Esophagus squamous epithelium (tissue), 4 donors: ENCODE measurements at regions not wholly inside any gene's neighbourhood (a gene's known extent, or its start where the extent isn't known, plus 50 kb on each side); places are given as distances from the start of the nearest gene placed in this dataset.

Experiments
- POLR2A ChIP-seq, 4 donors: fragments of 450-650 bp; IDR thresholded peaks; one replicate each; pipeline ENCODE4 v1.6.1; 2017; ENCODE audit warnings: antibody characterized with exemption in 4 of 4, mild to moderate bottlenecking in 4 of 4, moderate library complexity in 3 of 4
- TF ChIP-seq, protein P1 (sequence below), 6 experiments: fragments of 450-650 bp in 4 of 6; fragments of 200-600 bp in 2 of 6; sonication (generic) in 2 of 6; IDR thresholded peaks; one replicate each; pipeline ENCODE4 v1.5.1; 2016 to 2019; ENCODE audit warnings: antibody characterized with exemption in 6 of 6, mild to moderate bottlenecking in 4 of 6, moderate library complexity in 4 of 6

GRCh38 chr3:194270627-194271459 is 80.3 kb downstream of the CPN2 start:
- TF ChIP-seq, protein P1, sequence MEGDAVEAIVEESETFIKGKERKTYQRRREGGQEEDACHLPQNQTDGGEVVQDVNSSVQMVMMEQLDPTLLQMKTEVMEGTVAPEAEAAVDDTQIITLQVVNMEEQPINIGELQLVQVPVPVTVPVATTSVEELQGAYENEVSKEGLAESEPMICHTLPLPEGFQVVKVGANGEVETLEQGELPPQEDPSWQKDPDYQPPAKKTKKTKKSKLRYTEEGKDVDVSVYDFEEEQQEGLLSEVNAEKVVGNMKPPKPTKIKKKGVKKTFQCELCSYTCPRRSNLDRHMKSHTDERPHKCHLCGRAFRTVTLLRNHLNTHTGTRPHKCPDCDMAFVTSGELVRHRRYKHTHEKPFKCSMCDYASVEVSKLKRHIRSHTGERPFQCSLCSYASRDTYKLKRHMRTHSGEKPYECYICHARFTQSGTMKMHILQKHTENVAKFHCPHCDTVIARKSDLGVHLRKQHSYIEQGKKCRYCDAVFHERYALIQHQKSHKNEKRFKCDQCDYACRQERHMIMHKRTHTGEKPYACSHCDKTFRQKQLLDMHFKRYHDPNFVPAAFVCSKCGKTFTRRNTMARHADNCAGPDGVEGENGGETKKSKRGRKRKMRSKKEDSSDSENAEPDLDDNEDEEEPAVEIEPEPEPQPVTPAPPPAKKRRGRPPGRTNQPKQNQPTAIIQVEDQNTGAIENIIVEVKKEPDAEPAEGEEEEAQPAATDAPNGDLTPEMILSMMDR (IDR thresholded peaks at IDR 0.05) = no peak
- no peak for TF ChIP-seq POLR2A (IDR thresholded peaks at IDR 0.05)
